BE2C (cell line): ENCODE measurements at regions not wholly inside any gene's neighbourhood (a gene's known extent, or its start where the extent isn't known, plus 50 kb on each side); places are given as distances from the start of the nearest gene placed in this dataset.

Experiments used
- DNase-seq: peaks from one replicate; pipeline ENCODE4 v3.0.0-alpha.2; 2020
- H3K27me3 ChIP-seq: fragments of 250-450 bp; sonication (Bioruptor Pico); 2 replicates; pipeline ENCODE4 v1.5.1; 2020; ENCODE audit warnings: mild to moderate bottlenecking
- H3K36me3 ChIP-seq: fragments of 250-450 bp; sonication (Bioruptor Pico); 2 replicates; pipeline ENCODE4 v1.5.1; 2020; ENCODE audit warnings: mild to moderate bottlenecking
- H3K4me1 ChIP-seq: fragments of 250-450 bp; sonication (Bioruptor Pico); 2 replicates; pipeline ENCODE4 v1.5.1; 2020
- H3K4me3 ChIP-seq: 2 replicates; pipeline ENCODE4 v1.5.1; 2011; ENCODE audit warnings: low read depth, low read length
- H3K9me3 ChIP-seq: fragments of 250-450 bp; sonication (Bioruptor Pico); 2 replicates; pipeline ENCODE4 v1.5.1; 2020
- CTCF ChIP-seq: IDR thresholded peaks from 2 replicates; pipeline ENCODE4 v1.5.1; 2012; ENCODE audit warnings: mild to moderate bottlenecking, low read depth, low read length

- DNase-seq = no peak
- no peaks in the 10 kb centered on the region for H3K27me3 ChIP-seq
- peaks cover 3% of the 10 kb centered on the region; the same call in 1 of the 2 replicates for H3K9me3 ChIP-seq
- no peaks in the 10 kb centered on the region for H3K4me1 ChIP-seq
- TF ChIP-seq CTCF = no peak
- H3K4me3 ChIP-seq = no peak overlapping the region
- H3K36me3 ChIP-seq = no peaks in the 10 kb centered on the region
Observed at GRCh38 chr20:52727740-52728456, 244.3 kb upstream of the TSHZ2 start.

GRCh38 chr20:52724541-52724940 is 247.6 kb upstream of the TSHZ2 start:
- no peak for DNase-seq
- H3K4me3 ChIP-seq = no peak overlapping the region
- H3K27me3 ChIP-seq = no peaks in the 10 kb centered on the region
- TF ChIP-seq CTCF = no peak
- no peaks in the 10 kb centered on the region for H3K4me1 ChIP-seq
- H3K9me3 ChIP-seq = peaks cover 3% of the 10 kb centered on the region; the same call in 1 of the 2 replicates
- H3K36me3 ChIP-seq = no peaks in the 10 kb centered on the region

GRCh38 chr20:52722926-52723688 is 249.1 kb upstream of the TSHZ2 start:
- H3K36me3 ChIP-seq = no peaks in the 10 kb centered on the region
- H3K4me3 ChIP-seq = no peak overlapping the region
- peaks cover 3% of the 10 kb centered on the region; the same call in 1 of the 2 replicates for H3K9me3 ChIP-seq
- H3K27me3 ChIP-seq = no peaks in the 10 kb centered on the region
- TF ChIP-seq CTCF = no peak
- DNase-seq = no peak
- H3K4me1 ChIP-seq = no peaks in the 10 kb centered on the region

- no peak for DNase-seq
- Histone ChIP-seq H3K4me1 (no peaks in the 10 kb centered on the region), H3K9me3 (no peaks in the 10 kb centered on the region), H3K36me3 (no peaks in the 10 kb centered on the region), H3K27me3 (no peaks in the 10 kb centered on the region), H3K4me3 (no peak overlapping the region)
- no peak for TF ChIP-seq CTCF
Observed at GRCh38 chr20:52708137-52708536, 264.0 kb upstream of the TSHZ2 start.

DNA sequence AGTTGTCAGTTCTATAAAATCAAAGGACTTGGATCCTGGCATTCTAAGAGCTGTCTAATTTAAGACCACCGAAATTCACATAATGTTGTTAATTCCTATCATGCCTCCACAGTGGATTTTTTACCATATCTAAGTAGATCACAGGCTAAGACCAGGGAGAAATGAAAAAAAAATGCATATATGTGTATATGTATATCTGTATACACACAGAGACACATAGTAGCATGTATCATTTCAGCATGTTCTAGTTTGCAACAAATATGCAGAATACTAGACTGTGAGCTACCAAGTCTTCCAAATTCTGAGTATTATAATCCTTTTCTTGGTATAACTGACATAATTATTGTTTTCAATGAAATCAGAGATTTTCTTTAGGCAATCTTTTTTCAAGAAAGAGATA is 267.6 kb upstream of the TSHZ2 start:
- Histone ChIP-seq H3K4me3 (no peak overlapping the region), H3K4me1 (no peaks in the 10 kb centered on the region; the same call in 1 of the 2 replicates), H3K27me3 (no peaks in the 10 kb centered on the region), H3K36me3 (no peaks in the 10 kb centered on the region), H3K9me3 (no peaks in the 10 kb centered on the region)
- no peak for DNase-seq
- TF ChIP-seq CTCF = no peak

GRCh38 chr20:52688345-52688744 is 283.8 kb upstream of the TSHZ2 start:
- DNase-seq = no peak
- H3K4me1 ChIP-seq = no peaks in the 10 kb centered on the region

More at GRCh38 chr20:52688345-52688744, 283.8 kb upstream of the TSHZ2 start:
- Histone ChIP-seq H3K27me3 (no peaks in the 10 kb centered on the region), H3K9me3 (no peaks in the 10 kb centered on the region), H3K36me3 (no peaks in the 10 kb centered on the region), H3K4me3 (no peak overlapping the region)
- no peak for TF ChIP-seq CTCF
